Neural crest cell (in vitro differentiated cells): ENCODE measurements at regions not wholly inside any gene's neighbourhood (a gene's known extent, or its start where the extent isn't known, plus 50 kb on each side); places are given as distances from the start of the nearest gene placed in this dataset.

Source experiments
- DNase-seq: peaks from one replicate; pipeline ENCODE4 v3.0.0; 2021; ENCODE audit warnings: low read depth, mixed read lengths, low spot score
- H3K27ac Mint-ChIP-seq: one replicate; pipeline ENCODE4 v1.8.0; 2021; ENCODE audit warnings: mild to moderate bottlenecking, mixed read lengths; ENCODE audit not compliant: unreplicated experiment
- H3K27me3 Mint-ChIP-seq: 2 replicates; pipeline ENCODE4 v1.8.0; 2021; ENCODE audit warnings: low read depth, mild to moderate bottlenecking, mixed read lengths
- H3K36me3 Mint-ChIP-seq: 2 replicates; pipeline ENCODE4 v1.8.0; 2021; ENCODE audit warnings: low read depth, mild to moderate bottlenecking, mixed read lengths
- H3K4me1 Mint-ChIP-seq: 2 replicates; pipeline ENCODE4 v1.8.0; 2021; ENCODE audit warnings: mixed read lengths
- H3K4me3 Mint-ChIP-seq: one replicate; pipeline ENCODE4 v1.8.0; 2021; ENCODE audit warnings: mild to moderate bottlenecking, mixed read lengths
- H3K9me3 Mint-ChIP-seq: 2 replicates; pipeline ENCODE4 v1.8.0; 2021; ENCODE audit warnings: mixed read lengths
- TF ChIP-seq, protein P1 (sequence below): fragments of 200-600 bp; sonication (generic); conservative IDR thresholded peaks from 2 replicates; pipeline ENCODE4 v1.5.0; 2021; ENCODE audit warnings: antibody characterized with exemption, mild to moderate bottlenecking

GRCh38 chr6:168167431-168168315 lies 88.7 kb upstream of the FRMD1 start:
- DNase-seq, result no peak
- peaks cover 2% of the 10 kb centered on the region for H3K9me3 Mint-ChIP-seq
- H3K27me3 Mint-ChIP-seq, result no peaks in the 10 kb centered on the region
- peak overlapping the region; percentile 36 for H3K27ac Mint-ChIP-seq
- H3K4me1 Mint-ChIP-seq, result peaks cover 17% of the 10 kb centered on the region
- H3K36me3 Mint-ChIP-seq, result no peaks in the 10 kb centered on the region
- no peak overlapping the region for H3K4me3 Mint-ChIP-seq
- TF ChIP-seq, protein P1, sequence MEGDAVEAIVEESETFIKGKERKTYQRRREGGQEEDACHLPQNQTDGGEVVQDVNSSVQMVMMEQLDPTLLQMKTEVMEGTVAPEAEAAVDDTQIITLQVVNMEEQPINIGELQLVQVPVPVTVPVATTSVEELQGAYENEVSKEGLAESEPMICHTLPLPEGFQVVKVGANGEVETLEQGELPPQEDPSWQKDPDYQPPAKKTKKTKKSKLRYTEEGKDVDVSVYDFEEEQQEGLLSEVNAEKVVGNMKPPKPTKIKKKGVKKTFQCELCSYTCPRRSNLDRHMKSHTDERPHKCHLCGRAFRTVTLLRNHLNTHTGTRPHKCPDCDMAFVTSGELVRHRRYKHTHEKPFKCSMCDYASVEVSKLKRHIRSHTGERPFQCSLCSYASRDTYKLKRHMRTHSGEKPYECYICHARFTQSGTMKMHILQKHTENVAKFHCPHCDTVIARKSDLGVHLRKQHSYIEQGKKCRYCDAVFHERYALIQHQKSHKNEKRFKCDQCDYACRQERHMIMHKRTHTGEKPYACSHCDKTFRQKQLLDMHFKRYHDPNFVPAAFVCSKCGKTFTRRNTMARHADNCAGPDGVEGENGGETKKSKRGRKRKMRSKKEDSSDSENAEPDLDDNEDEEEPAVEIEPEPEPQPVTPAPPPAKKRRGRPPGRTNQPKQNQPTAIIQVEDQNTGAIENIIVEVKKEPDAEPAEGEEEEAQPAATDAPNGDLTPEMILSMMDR, result no peak

- no peak for DNase-seq
- TF ChIP-seq, protein P1, result no peak
- peaks cover 15% of the 10 kb centered on the region for H3K4me1 Mint-ChIP-seq
- no peak overlapping the region for H3K27ac Mint-ChIP-seq
- no peaks in the 10 kb centered on the region for H3K36me3 Mint-ChIP-seq
- no peaks in the 10 kb centered on the region for H3K27me3 Mint-ChIP-seq
- H3K9me3 Mint-ChIP-seq, result peaks cover 2% of the 10 kb centered on the region
- no peak overlapping the region for H3K4me3 Mint-ChIP-seq
Measured at GRCh38 chr6:168166627-168167026, 87.6 kb upstream of the FRMD1 start.

GRCh38 chr6:168165891-168166290 lies 86.9 kb upstream of the FRMD1 start:
- Mint-ChIP-seq H3K4me1 (peaks cover 12% of the 10 kb centered on the region), H3K36me3 (no peaks in the 10 kb centered on the region), H3K27ac (no peak overlapping the region), H3K9me3 (peaks cover 2% of the 10 kb centered on the region), H3K4me3 (no peak overlapping the region), H3K27me3 (no peaks in the 10 kb centered on the region)
- TF ChIP-seq, protein P1, result no peak
- no peak for DNase-seq

GRCh38 chr6:168165373-168165772 lies 86.4 kb upstream of the FRMD1 start:
- Mint-ChIP-seq H3K4me1 (peaks cover 12% of the 10 kb centered on the region), H3K9me3 (peaks cover 2% of the 10 kb centered on the region), H3K4me3 (no peak overlapping the region), H3K36me3 (no peaks in the 10 kb centered on the region), H3K27ac (peak overlapping the region; percentile 12), H3K27me3 (no peaks in the 10 kb centered on the region)
- DNase-seq, result no peak
- TF ChIP-seq, protein P1, result no peak

DNA sequence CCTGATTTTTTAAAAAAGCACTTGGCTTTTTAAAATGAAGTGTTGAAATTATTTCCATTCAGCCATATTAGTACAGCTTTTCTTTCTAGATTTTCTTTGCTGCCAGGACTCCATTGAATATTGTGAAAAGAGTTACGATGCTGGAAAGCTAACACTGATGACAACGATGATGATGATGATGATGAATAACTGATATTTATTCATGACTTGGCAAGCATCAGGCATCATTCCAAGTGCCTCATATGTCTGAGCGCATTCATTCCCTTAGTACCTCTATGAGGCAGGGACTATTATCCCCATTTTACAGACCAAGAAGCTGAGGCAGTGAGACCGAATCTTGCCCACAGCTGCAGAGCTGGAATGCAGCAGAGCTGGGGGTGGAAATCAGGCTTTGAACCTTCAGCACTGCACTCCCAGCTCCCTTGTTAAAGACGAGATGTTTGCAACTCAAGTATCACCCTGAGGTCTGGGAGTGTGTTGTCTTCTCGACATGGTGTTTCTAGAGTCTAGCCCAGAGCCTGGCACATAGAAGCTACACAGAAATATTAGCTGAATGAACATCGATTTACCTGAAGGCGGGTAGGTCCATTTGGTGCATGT lies 85.5 kb upstream of the FRMD1 start:
- Mint-ChIP-seq H3K27me3 (no peaks in the 10 kb centered on the region), H3K9me3 (peaks cover 2% of the 10 kb centered on the region), H3K4me1 (peaks cover 13% of the 10 kb centered on the region), H3K36me3 (no peaks in the 10 kb centered on the region), H3K27ac (no peak overlapping the region), H3K4me3 (no peak overlapping the region)
- TF ChIP-seq, protein P1, result no peak
- DNase-seq, result no peak
